ENCODE measurements at regions not wholly inside any gene's neighbourhood (a gene's known extent, or its start where the extent isn't known, plus 50 kb on each side); places are given as distances from the start of the nearest gene placed in this dataset.

- TF ChIP-seq POLR2A (IDR thresholded peaks at IDR 0.05), result no peak
- no peak for TF ChIP-seq CTCF (IDR thresholded peaks at IDR 0.05 in 8 of 11, conservative IDR thresholded peaks at IDR 0.05 in 3 of 11)
- TF ChIP-seq POLR2AphosphoS5 (IDR thresholded peaks at IDR 0.05), result no peak
These were observed 1086.0 kb downstream of the SORCS3 start for GRCh38 chr10:105727131-105727530.

All from spleen (tissue), 7 donors.